GM23338 (cell line): ENCODE measurements at regions not wholly inside any gene's neighbourhood (a gene's known extent, or its start where the extent isn't known, plus 50 kb on each side); places are given as distances from the start of the nearest gene placed in this dataset.

Experiments
- ATAC-seq: fragments of 200-7000 bp; cut with Tn5 transposase; 3 replicates; pipeline ENCODE4 v1.9.1; 2020
- DNase-seq: peaks from one replicate; pipeline ENCODE4 v3.0.0-alpha.2; 2015; ENCODE audit warnings: low spot score
- H2AFZ ChIP-seq: fragments of 200-600 bp; sonication (generic); 2 replicates; pipeline ENCODE4 v1.8.0; 2016; ENCODE audit warnings: antibody characterized with exemption, mild to moderate bottlenecking, moderate library complexity
- H3F3A ChIP-seq: fragments of 200-600 bp; sonication (generic); replicated peaks from 2 replicates; pipeline ENCODE4 v1.8.0; 2017; ENCODE audit warnings: antibody characterized with exemption, mixed run types, low read depth
- H3K27ac ChIP-seq: fragments of 200-600 bp; sonication (generic); 2 replicates; pipeline ENCODE4 v1.6.1; 2016; ENCODE audit warnings: low read depth
- H3K27me3 ChIP-seq: fragments of 200-600 bp; sonication (generic); 2 replicates; pipeline ENCODE4 v1.8.0; 2016; ENCODE audit warnings: mild to moderate bottlenecking, mixed run types, moderate library complexity; ENCODE audit not compliant: insufficient read depth
- H3K36me3 ChIP-seq: fragments of 200-600 bp; sonication (generic); 2 replicates; pipeline ENCODE4 v1.8.0; 2016; ENCODE audit warnings: mild to moderate bottlenecking; ENCODE audit not compliant: insufficient read depth
- H3K4me1 ChIP-seq: fragments of 200-600 bp; sonication (generic); 2 replicates; pipeline ENCODE4 v1.8.0; 2016; ENCODE audit warnings: mild to moderate bottlenecking, moderate library complexity; ENCODE audit not compliant: insufficient read depth
- H3K4me2 ChIP-seq: fragments of 200-600 bp; sonication (generic); 2 replicates; pipeline ENCODE4 v1.7.1; 2017; ENCODE audit warnings: mixed run types
- H3K4me3 ChIP-seq: fragments of 200-600 bp; sonication (generic); 2 replicates; pipeline ENCODE4 v1.6.1; 2016; ENCODE audit warnings: mixed run types
- H3K79me2 ChIP-seq: fragments of 200-600 bp; sonication (generic); replicated peaks from 2 replicates; pipeline ENCODE4 v1.8.0; 2017; ENCODE audit warnings: mild to moderate bottlenecking; ENCODE audit not compliant: insufficient read depth
- H3K9me2 ChIP-seq: fragments of 200-600 bp; sonication (generic); 2 replicates; pipeline ENCODE4 v1.8.0; 2017; ENCODE audit not compliant: insufficient read depth
- H4K20me1 ChIP-seq: fragments of 200-600 bp; sonication (generic); replicated peaks from 2 replicates; pipeline ENCODE4 v1.8.0; 2017; ENCODE audit warnings: mild to moderate bottlenecking; ENCODE audit not compliant: insufficient read depth
- H3K27ac Mint-ChIP-seq: 2 replicates; pipeline ENCODE4 v1.8.0; 2020; ENCODE audit warnings: inconsistent platforms, mild to moderate bottlenecking, moderate library complexity, mixed read lengths
- H3K27me3 Mint-ChIP-seq: 3 replicates; pipeline ENCODE4 v1.8.0; 2022; ENCODE audit warnings: low read depth, mild to moderate bottlenecking, moderate library complexity, mixed read lengths, inconsistent platforms; ENCODE audit not compliant: insufficient read depth, poor library complexity
- H3K36me3 Mint-ChIP-seq: 3 replicates; pipeline ENCODE4 v1.8.0; 2021; ENCODE audit warnings: low read depth, mild to moderate bottlenecking, inconsistent platforms, moderate library complexity, mixed read lengths
- H3K4me1 Mint-ChIP-seq: 3 replicates; pipeline ENCODE4 v1.8.0; 2020; ENCODE audit warnings: mild to moderate bottlenecking, inconsistent platforms, mixed read lengths
- H3K4me3 Mint-ChIP-seq: 3 replicates; pipeline ENCODE4 v1.8.0; 2021; ENCODE audit warnings: moderate library complexity, mild to moderate bottlenecking, inconsistent platforms, mixed read lengths
- H3K9me3 Mint-ChIP-seq: 3 replicates; pipeline ENCODE4 v1.8.0; 2020; ENCODE audit warnings: moderate library complexity, mild to moderate bottlenecking, inconsistent platforms, mixed read lengths
- CREB1 ChIP-seq: fragments of 250-450 bp; sonication (Bioruptor Pico); IDR thresholded peaks from 2 replicates; pipeline ENCODE4 v1.5.0; 2020; ENCODE audit warnings: low read depth, mild to moderate bottlenecking, moderate library complexity
- ETS1 ChIP-seq: IDR thresholded peaks from 2 replicates; pipeline ENCODE4 v1.6.1; 2016; ENCODE audit warnings: antibody characterized with exemption
- EZH2 ChIP-seq: fragments of 200-600 bp; sonication (generic); IDR thresholded peaks from one replicate; pipeline ENCODE4 v1.8.0; 2017; ENCODE audit warnings: antibody characterized with exemption, mild to moderate bottlenecking, low read depth; ENCODE audit not compliant: unreplicated experiment
- EZH2phosphoT487 ChIP-seq: fragments of 200-600 bp; sonication (generic); IDR thresholded peaks from one replicate; pipeline ENCODE4 v1.8.1; 2018; ENCODE audit warnings: antibody characterized with exemption; ENCODE audit not compliant: unreplicated experiment
- JUNB ChIP-seq: IDR thresholded peaks from one replicate; pipeline ENCODE4 v1.6.1; 2016; ENCODE audit warnings: antibody characterized with exemption; ENCODE audit not compliant: unreplicated experiment
- POLR2AphosphoS5 ChIP-seq: IDR thresholded peaks from 2 replicates; pipeline ENCODE4 v1.6.1; 2016; ENCODE audit warnings: antibody characterized with exemption, low read depth
- REST ChIP-seq: IDR thresholded peaks from one replicate; pipeline ENCODE4 v1.6.1; 2018; ENCODE audit warnings: antibody characterized with exemption; ENCODE audit not compliant: unreplicated experiment
- STAT1 ChIP-seq: IDR thresholded peaks from one replicate; pipeline ENCODE4 v1.6.1; 2016; ENCODE audit warnings: antibody characterized with exemption; ENCODE audit not compliant: unreplicated experiment
- ZNF114 ChIP-seq: fragments of 250-450 bp; sonication (Bioruptor Pico); IDR thresholded peaks from 2 replicates; pipeline ENCODE4 v1.5.0; 2020; ENCODE audit warnings: mild to moderate bottlenecking, moderate library complexity
- ZNF331 ChIP-seq: fragments of 250-450 bp; sonication (Bioruptor Pico); IDR thresholded peaks from 2 replicates; pipeline ENCODE4 v1.5.0; 2020; ENCODE audit warnings: low read depth, mild to moderate bottlenecking, moderate library complexity

GRCh38 chr18:22675006-22675405 lies 257.3 kb upstream of the CTAGE1 start (continued):
- TF ChIP-seq ETS1: no peak
- no peak for TF ChIP-seq EZH2phosphoT487
- TF ChIP-seq ZNF114: no peak
- no peak for TF ChIP-seq REST
- TF ChIP-seq CREB1: no peak

GRCh38 chr18:22676423-22676822 lies 256.7 kb upstream of the RBBP8 start:
- DNase-seq: no peak
- no peak overlapping the region for H3K4me2 ChIP-seq

More at GRCh38 chr18:22676423-22676822, 256.7 kb upstream of the RBBP8 start:
- Histone ChIP-seq H3K79me2 (no peaks in the 10 kb centered on the region), H4K20me1 (no peaks in the 10 kb centered on the region), H3K9me2 (0 out of 2 replicates have a peak, but pooled peaks cover 4% of the 10 kb centered on the region), H3K4me1 (no peaks in the 10 kb centered on the region), H3K27me3 (no peaks in the 10 kb centered on the region), H3F3A (no peaks in the 10 kb centered on the region), H3K4me3 (no peak overlapping the region), H3K36me3 (no peaks in the 10 kb centered on the region), H3K27ac (no peak overlapping the region), H2AFZ (no peak overlapping the region)
- Mint-ChIP-seq H3K27ac (no peak overlapping the region), H3K9me3 (no peaks in the 10 kb centered on the region), H3K4me3 (no peak overlapping the region), H3K36me3 (no peaks in the 10 kb centered on the region), H3K27me3 (peaks cover 4% of the 10 kb centered on the region), H3K4me1 (no peaks in the 10 kb centered on the region)
- no peak for ATAC-seq
- TF ChIP-seq ZNF331 (CRISPR knock-in tag): no peak
- no peak for TF ChIP-seq CREB1
- no peak for TF ChIP-seq STAT1
- TF ChIP-seq POLR2AphosphoS5: no peak
- TF ChIP-seq EZH2: no peak
- no peak for TF ChIP-seq ZNF114
- TF ChIP-seq EZH2phosphoT487: no peak
- TF ChIP-seq REST: no peak
- no peak for TF ChIP-seq JUNB
